Inflammatory macrophage treated with lipopolysaccharide for 1 hour (primary cell): ENCODE measurements at regions not wholly inside any gene's neighbourhood (a gene's known extent, or its start where the extent isn't known, plus 50 kb on each side); places are given as distances from the start of the nearest gene placed in this dataset.
"Not testable (repeated sequence)": the region's sequence is repeated elsewhere in the genome, so short reads cannot be mapped to it uniquely, and the experiment has no call there.

Experiments
- DNase-seq, 2 donors: peaks; one replicate each; pipeline ENCODE4 v3.0.0-alpha.2; 2020 to 2022

- no peak for DNase-seq
Measured at GRCh38 chrX:13955975-13956374, 73.7 kb downstream of the GEMIN8 start.

DNA sequence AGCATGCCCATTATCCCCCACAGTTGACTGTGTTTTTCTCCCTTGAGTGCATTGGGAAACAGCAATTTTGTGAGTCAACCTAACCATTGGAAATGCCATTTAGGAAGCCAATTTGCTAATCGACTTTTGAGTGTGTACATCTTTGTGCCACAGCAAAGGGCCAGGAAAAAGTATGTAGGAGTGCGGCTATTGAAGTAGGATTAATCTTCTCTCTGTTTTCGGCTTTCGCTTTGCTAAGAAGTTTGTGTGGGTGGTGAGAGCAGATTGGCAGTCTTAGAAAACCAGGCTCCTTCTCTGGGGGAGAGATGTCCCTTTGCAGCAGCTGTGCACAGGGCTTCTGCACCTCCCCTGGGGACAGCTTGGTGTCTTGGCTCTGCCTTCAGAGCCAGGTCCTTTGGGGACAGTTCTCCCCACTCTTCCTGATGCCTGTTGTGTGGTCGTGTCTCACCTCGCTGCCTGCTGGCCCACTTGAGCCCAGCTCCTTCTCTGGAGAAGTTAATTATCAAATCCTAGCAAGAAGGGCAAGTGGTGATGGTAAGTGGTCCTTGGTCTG, 74.5 kb downstream of the GEMIN8 start:
- DNase-seq, result no peak

DNA sequence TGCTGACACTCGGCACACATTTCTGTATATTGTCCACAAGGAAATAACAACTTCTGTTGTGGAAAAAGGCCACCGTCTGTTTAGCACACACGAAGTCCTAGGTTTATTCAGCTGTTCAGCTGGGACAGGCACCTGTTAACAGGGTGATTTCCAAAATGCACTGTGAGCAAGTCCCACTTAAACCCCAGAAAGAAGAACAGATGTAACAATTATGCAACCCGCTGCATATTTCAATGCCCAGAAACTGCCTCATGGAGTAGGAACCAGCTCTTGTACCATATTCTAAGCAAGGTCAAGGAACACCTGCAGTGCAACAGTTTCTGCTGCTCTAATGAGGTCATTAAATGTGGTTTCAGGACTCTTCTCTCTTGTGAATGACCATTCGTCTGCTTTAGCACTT, 77.1 kb downstream of the GEMIN8 start:
- no peak for DNase-seq

DNA sequence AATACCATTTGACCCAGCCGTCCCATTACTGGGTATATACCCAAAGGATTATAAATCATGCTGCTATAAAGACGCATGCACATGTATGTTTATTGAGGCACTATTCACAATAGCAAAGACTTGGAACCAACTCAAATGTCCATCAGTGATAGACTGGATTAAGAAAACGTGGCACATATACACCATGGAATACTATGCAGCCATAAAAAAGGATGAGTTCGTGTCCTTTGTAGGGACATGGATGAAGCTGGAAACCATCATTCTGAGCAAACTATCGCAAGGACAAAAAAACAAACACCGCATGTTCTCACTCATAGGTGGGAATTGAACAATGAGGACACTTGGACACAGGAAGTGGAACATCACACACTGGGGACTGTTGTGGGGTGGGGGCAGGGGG, 83.5 kb downstream of the GEMIN8 start:
- not testable (repeated sequence) for DNase-seq

- DNase-seq, result not testable (repeated sequence)
Measured at GRCh38 chrX:13945787-13946186, 83.9 kb downstream of the GEMIN8 start.

GRCh38 chrX:13940671-13941070, 89.0 kb downstream of the GEMIN8 start:
- no peak for DNase-seq

- no peak for DNase-seq
Measured at GRCh38 chrX:13939741-13940597, 89.7 kb downstream of the GEMIN8 start.

DNA sequence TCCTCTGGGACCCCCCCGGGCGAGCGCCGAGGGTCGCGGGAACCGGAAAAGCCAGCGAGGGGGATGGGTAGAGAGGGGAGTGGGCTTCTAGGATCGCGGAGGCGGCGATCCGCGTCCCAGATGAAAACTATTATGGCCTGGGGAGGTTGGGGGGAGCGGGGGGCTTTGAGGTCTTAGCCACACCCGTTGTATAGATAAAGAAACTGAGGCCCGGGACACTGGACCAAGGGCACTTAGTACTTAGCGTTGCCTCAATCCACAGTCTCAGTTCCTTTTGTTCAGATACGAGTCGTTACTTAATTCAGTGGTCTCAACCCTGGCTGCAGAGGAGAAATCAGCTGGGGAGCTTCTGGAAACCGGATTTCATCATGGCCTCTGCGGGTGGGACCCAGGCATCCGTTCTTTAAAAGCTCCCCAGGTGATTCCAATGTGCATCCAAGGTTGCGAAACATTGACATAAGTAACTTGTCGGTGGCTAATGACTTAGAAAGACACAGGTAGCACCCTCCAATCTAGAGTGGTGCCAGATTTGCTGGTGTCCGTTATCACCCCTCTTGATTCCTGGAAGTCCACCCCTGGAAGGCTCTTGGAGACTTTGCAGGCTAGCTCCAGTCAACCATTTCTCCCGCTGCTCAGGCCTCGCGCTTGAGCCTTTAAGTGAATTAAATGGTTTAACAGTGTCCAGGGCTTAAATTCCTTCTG, 90.7 kb downstream of the GEMIN8 start:
- DNase-seq, result no peak

DNA sequence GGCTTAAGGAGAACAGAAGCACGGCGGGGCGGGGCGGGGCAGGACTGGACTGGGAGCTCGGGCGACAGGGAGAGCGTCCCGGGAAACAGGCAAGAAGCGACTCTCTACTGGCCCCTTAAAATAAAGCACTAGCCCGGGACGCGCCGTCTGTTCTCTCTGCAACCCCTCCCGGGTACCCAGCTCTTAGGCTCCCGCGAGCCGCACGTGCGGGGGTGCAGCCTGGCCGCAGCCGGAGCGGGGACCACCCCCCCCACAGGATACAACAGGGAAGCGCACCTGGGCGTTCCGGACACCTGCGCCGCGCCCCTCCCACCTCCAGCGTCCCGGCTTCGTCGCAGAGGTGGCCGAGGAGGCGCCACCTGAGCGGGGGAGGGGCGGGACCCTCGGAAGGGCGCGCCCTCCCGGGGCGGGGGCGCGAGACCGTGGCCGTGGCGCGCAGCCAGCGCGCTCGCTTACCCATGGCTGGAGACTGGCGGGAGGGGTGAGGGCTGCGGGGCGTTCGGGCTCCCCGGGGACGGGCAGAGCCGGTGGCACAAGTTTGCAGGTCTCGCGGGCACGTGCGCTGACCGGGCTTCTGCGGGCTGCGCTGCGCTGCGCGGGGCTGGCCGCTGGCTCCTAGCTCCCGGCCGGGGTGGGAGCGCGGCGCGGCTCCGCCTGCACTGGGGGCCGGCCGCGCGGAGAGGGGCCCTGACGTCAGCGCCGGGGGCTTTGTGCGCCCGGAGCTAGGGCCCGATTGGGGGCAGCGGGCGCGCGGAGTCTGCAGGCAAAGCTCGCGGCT, 91.5 kb downstream of the GEMIN8 start:
- DNase-seq, result no peak

DNA sequence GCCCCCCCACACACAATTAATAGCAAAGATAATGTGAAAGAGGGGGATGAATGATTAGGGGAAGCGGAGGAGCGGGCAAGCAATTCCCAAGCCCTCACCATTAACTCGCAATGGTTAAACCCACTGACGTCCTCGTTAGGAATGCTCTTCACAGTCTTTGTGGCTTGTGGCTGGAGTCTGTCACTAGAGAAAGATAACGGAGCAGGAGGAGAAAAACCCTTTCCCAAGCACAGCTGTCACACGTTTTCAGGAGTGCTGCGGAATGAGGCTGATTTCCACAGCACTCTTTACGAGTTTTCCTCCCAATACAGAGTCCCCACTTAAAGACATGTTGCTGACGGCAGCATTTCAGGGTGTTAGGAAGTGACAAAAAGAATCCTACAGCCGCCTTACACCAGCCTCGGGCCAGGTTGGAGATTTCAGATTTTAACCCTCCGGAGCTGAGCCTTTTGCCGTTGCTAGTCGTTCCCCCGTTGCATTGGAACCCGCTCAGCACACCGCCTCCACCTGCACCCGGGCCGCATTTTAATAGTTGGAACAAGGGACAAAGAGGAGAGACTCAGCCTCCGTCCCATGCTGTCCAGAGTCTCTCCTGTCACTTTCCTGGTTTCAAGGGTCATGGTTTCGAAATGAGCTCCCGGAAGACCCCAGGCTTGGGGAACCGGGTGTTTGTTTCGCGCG, 92.2 kb downstream of the GEMIN8 start:
- no peak for DNase-seq

DNA sequence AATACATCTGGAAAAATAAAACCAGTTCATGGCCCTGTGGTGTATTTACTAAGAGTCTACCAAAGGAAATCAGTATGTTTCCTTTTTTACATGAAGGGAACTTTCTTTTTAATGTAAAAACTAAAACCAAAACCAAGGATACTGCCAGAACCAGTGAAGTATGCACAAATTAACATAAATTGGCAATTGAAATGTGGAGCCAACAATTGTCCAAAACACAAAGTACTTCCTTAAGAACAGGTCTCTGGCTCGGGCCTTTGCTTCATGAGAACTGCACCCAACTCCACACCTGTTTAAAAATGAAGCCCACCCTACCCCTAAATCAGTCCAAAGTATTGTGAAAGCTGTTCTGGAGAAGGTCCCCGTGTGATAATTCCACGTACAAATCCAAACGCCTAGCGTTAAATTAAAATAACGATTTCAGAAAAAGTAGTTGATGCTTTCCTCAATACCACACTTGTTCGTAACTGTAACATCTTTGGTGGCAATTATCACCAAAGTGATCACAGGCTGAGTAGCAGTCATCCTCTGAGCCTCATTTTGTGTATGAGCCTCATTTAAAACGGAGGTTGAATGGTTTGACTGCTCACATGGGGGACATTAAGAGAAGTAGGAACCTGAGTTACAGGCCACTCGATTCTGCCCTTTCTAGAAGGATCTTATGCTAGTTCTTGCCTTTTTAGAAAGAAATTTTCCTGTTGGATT, 93.0 kb downstream of the GEMIN8 start:
- DNase-seq, result no peak

GRCh38 chrX:13934731-13935130, 95.0 kb downstream of the GEMIN8 start:
- no peak for DNase-seq

GRCh38 chrX:13933851-13934250, 95.8 kb downstream of the GEMIN8 start:
- no peak for DNase-seq

- no peak for DNase-seq
Measured at GRCh38 chrX:13933352-13933751, 96.3 kb downstream of the GEMIN8 start.

DNA sequence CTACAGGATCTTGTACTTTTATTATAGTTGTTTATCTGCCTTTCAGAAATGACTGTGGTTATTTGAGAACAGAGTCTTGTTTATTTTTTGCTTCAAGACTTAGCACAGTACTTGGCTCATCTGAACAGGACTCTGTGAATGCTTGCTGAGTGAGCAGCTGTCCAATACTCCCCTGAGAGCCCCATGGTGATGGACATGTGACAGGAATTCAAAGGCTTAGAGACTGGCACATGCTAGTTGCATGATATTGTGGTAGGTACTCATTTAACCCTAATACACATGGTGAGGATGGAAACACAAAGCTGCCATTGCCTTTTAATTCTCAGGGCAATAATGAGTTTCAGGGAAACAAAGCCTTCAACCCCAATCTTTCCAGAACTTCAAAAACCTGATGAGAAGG, 97.3 kb downstream of the GEMIN8 start:
- DNase-seq, result no peak

DNA sequence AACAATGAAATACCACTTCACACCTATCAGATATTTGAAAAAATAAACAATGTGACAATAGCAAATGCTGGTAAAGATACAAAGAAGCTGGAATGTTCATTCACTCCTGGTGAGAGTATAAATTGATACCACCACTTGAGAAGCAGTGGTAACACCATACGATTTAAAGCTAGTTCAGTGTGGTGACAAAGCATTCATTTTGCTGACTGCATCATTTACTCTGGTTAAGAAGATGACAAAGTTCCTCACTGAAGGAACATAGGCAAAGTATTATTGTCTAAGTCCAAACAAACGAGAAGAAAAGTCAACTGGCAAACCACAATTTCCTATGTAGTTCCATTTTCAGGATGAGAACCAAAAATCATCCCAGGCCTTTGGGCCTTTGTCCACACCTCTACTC, 102.5 kb downstream of the GEMIN8 start:
- no peak for DNase-seq

DNA sequence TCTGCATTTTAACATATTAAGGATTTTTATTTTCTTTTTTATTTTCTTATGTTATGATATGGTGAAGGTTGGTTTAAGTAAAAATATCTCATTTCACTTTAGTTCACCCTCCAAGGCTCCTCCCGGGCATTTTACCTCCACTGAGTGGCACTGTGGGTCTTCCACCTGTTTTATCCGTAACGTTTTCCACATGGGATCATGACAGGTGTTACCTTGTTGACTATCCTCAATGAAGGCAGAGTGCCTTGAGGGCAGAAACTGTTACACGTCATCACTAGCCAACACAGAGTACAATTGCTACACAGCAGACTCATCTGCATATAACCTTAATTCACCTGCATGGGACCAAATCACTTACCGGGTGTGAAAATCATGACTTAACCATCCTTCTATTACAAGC, 105.8 kb downstream of the GEMIN8 start:
- no peak for DNase-seq

DNA sequence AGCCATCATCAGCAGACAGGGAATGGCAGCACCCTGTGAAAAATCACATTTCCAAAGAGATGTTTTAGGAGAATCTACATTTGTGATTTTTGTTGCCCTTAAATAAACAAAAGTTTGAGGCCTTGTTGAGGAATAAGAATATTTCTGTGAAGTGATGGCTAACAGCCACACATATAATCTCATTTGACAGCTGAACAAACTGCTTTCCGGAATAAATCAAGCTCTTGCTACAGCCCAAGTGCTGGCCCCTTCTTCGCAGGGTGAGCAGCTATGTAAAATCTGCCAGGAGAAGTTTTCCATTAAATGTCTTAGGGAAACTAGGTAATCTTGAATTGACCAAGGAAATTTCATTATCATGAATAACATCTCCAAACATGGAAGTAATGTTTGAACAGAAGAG, 106.4 kb upstream of the GPM6B start:
- DNase-seq, result no peak

GRCh38 chrX:13917507-13917906, 100.6 kb upstream of the GPM6B start:
- DNase-seq, result no peak

DNA sequence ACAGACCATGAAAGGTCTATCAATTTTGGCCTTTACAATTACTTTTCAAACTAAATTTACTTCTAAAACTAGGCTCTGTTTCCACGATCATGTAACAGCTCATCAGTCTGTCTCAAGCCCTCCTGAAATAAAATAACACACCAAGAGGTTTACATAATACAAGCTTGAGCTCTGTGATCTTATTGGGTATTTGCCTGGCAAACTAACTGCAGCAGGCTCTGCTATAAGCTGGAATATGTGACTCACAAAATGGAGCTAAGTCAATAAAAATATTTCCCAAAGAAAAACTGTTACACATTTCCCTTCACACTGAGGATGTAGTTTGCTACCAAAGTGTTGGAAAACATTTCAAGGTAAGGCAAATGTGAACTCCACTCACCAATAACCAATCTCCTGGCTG, 94.7 kb upstream of the GPM6B start:
- DNase-seq, result no peak

- no peak for DNase-seq
Measured at GRCh38 chrX:13906093-13906492, 89.2 kb upstream of the GPM6B start.

DNA sequence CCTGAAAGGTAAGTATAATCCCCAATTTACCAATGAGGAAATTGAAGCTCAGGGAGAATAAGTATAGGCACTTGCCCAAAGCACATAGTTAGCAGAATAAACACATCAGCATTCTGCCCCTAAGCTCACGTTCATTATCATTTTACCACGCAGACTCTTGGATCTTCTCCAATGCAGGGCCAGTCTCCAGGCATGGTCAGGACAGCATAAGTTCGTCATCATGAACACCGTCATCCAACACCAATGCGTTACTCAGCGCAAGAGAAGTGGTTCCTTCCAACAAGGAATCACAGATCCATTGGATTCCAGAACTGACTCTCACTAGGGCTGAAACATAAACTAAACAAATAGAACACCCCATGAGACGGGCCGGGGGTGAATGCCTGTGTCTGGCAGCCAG, 86.5 kb upstream of the GPM6B start:
- no peak for DNase-seq
